Adrenal gland (tissue), 5 donors: ENCODE measurements at regions not wholly inside any gene's neighbourhood (a gene's known extent, or its start where the extent isn't known, plus 50 kb on each side); places are given as distances from the start of the nearest gene placed in this dataset.

Experiments
- POLR2A ChIP-seq, 2 donors: fragments of 450-650 bp; IDR thresholded peaks; one replicate each; pipeline ENCODE4 v1.6.1; 2017; ENCODE audit warnings: antibody characterized with exemption in 2 of 2, mild to moderate bottlenecking in 2 of 2, moderate library complexity in 1 of 2
- TF ChIP-seq, protein P1 (sequence below), 6 experiments: fragments of 450-650 bp in 4 of 6; fragments of 200-600 bp in 2 of 6; sonication (generic) in 1 of 6; IDR thresholded peaks; 1 replicate in 5 of 6; 2 replicates in 1 of 6; pipeline versions ENCODE4 v1.5.1 to v1.8.0; 2016 to 2021; ENCODE audit warnings: antibody characterized with exemption in 6 of 6, mild to moderate bottlenecking in 2 of 6, moderate library complexity in 1 of 6
- donor health status: DM: no; HTN: no; CAD: no.

DNA sequence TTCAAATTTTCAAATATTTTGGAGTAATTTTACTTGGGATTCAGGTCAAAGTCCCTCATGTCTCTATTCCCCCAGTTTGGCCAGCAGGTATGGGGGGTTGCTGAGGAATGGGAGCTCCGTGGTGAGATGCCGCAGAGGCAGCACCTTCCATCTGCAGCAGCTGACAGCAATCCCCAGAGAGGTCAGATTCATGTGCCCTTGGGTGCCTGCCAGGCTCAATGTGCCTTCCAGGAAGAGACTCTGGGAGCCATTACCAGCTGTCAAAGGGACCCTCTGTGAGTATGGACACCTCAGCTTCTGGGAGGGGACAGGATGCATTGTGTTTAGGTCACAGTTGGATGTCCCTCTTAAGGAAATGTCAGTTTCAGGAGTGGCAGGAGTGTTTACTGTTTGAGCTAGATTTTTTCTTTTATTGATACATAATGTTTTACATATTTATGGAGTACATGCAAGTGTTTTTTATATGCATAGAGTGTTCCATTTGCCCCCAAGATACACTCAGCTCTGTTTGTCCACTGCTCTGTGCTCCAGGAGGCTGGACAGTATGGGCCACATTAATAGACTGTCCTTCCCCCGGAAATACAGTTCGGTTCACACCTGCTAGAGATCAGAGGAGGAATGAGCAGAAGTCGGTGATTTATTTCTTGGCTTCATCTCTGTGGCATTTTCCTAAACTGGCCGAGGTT is 75.3 kb upstream of the GRB10 start:
- TF ChIP-seq, protein P1, sequence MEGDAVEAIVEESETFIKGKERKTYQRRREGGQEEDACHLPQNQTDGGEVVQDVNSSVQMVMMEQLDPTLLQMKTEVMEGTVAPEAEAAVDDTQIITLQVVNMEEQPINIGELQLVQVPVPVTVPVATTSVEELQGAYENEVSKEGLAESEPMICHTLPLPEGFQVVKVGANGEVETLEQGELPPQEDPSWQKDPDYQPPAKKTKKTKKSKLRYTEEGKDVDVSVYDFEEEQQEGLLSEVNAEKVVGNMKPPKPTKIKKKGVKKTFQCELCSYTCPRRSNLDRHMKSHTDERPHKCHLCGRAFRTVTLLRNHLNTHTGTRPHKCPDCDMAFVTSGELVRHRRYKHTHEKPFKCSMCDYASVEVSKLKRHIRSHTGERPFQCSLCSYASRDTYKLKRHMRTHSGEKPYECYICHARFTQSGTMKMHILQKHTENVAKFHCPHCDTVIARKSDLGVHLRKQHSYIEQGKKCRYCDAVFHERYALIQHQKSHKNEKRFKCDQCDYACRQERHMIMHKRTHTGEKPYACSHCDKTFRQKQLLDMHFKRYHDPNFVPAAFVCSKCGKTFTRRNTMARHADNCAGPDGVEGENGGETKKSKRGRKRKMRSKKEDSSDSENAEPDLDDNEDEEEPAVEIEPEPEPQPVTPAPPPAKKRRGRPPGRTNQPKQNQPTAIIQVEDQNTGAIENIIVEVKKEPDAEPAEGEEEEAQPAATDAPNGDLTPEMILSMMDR (IDR thresholded peaks at IDR 0.05): no peak
- TF ChIP-seq POLR2A (IDR thresholded peaks at IDR 0.05): no peak
